Astrocyte of the spinal cord (primary cell): ENCODE measurements at regions not wholly inside any gene's neighbourhood (a gene's known extent, or its start where the extent isn't known, plus 50 kb on each side); places are given as distances from the start of the nearest gene placed in this dataset.

Experiments
- DNase-seq: peaks from one replicate; pipeline ENCODE4 v3.0.0; 2011; ENCODE audit warnings: low read depth, low spot score
- H3K4me3 ChIP-seq: 2 replicates; pipeline ENCODE4 v1.5.1; 2011; ENCODE audit warnings: low read depth, mild to moderate bottlenecking, low read length, moderate library complexity
- CTCF ChIP-seq: IDR thresholded peaks from 2 replicates; pipeline ENCODE4 v1.5.1; 2012; ENCODE audit warnings: low read depth, mild to moderate bottlenecking, low read length, inconsistent platforms
- in situ Hi-C: cut with HindIII; loops from 2 replicates; pipeline ENCODE4 v1.10.0; 2017; ENCODE audit warnings: low sequenced_read_pairs

GRCh38 chr2:22604136-22604535, 780.8 kb upstream of the KLHL29 start:
- no peak for TF ChIP-seq CTCF
- H3K4me3 ChIP-seq, result no peak overlapping the region
- in situ Hi-C loops, result no loop called here
- DNase-seq, result no peak

- H3K4me3 ChIP-seq, result no peak overlapping the region
- DNase-seq, result no peak
- TF ChIP-seq CTCF, result no peak
- in situ Hi-C loops, result no loop called here
Observed at GRCh38 chr2:22616031-22616430, 768.9 kb upstream of the KLHL29 start.

GRCh38 chr2:22623620-22624019, 761.4 kb upstream of the KLHL29 start:
- in situ Hi-C loops, result no loop called here
- no peak for TF ChIP-seq CTCF
- DNase-seq, result no peak
- H3K4me3 ChIP-seq, result no peak overlapping the region

- in situ Hi-C loops, result no loop called here
- no peak overlapping the region for H3K4me3 ChIP-seq
- TF ChIP-seq CTCF, result no peak
- DNase-seq, result no peak
Observed at GRCh38 chr2:22626621-22627020, 758.4 kb upstream of the KLHL29 start.

GRCh38 chr2:22628221-22628620, 756.8 kb upstream of the KLHL29 start:
- no peak overlapping the region for H3K4me3 ChIP-seq
- in situ Hi-C loops, result no loop called here
- no peak for DNase-seq
- no peak for TF ChIP-seq CTCF

GRCh38 chr2:22628906-22629305, 756.1 kb upstream of the KLHL29 start:
- no peak for DNase-seq
- no peak overlapping the region for H3K4me3 ChIP-seq
- in situ Hi-C loops, result no loop called here
- no peak for TF ChIP-seq CTCF

GRCh38 chr2:22634167-22634566, 750.8 kb upstream of the KLHL29 start:
- TF ChIP-seq CTCF, result no peak
- H3K4me3 ChIP-seq, result no peak overlapping the region
- in situ Hi-C loops, result no loop called here

More at GRCh38 chr2:22634167-22634566, 750.8 kb upstream of the KLHL29 start:
- DNase-seq, result no peak
